GM18873 (cell line): ENCODE measurements at regions not wholly inside any gene's neighbourhood (a gene's known extent, or its start where the extent isn't known, plus 50 kb on each side); places are given as distances from the start of the nearest gene placed in this dataset.
"Not testable (repeated sequence)": the region's sequence is repeated elsewhere in the genome, so short reads cannot be mapped to it uniquely, and the experiment has no call there.

Experiments
- ATAC-seq: cut with Tn5 transposase; IDR thresholded peaks from one replicate; pipeline ENCODE4 v1.9.1; 2021; ENCODE audit warnings: mild to moderate bottlenecking, moderate library complexity, moderate number of reproducible peaks; ENCODE audit not compliant: unreplicated experiment, low FRiP score

DNA sequence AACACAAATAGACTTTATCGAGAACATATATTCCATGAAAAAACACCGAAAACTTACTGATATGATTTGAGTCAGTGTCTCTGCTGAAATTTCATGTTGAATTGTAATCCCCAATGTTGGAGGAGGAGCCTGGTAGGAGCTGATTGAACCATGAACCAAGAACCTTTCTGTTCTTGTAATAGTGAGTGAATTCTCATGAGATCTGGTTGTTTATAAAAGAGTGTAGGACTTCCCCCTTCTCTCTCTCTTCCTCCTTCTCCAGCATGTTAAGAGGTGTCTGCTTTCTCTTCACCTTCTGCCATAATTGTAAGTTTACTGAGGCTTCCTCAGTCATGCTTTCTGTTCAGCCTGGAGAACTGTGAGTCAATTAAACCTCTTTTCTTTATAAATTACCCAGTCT lies 1289.3 kb upstream of the CITED2 start:
- no peak for ATAC-seq

GRCh38 chr6:140663094-140663493 lies 1288.6 kb upstream of the CITED2 start:
- ATAC-seq = no peak

GRCh38 chr6:140661691-140662090 lies 1287.2 kb upstream of the CITED2 start:
- ATAC-seq = no peak

- no peak for ATAC-seq
Measured at GRCh38 chr6:140660295-140660694, 1285.8 kb upstream of the CITED2 start.

DNA sequence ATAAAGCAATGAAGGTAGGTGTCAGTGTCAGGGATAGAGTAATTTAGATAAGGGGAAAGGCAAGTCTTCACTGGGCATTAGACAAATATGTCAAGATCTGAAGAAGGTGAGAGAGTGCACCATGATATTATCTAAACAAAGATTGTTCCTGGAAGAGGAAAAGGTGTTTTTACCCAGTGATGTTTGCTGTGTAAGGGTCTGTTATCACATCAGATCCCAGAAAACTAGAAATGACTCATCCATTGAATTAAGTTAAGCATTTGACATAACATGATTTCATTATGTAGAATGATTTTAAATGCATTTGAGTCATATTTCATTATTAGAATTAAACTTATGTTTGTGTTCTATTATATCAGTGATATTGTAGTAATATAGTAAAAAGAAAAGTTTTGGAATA lies 1279.5 kb upstream of the CITED2 start:
- no peak for ATAC-seq

GRCh38 chr6:140653506-140653905 lies 1279.1 kb upstream of the CITED2 start:
- no peak for ATAC-seq

GRCh38 chr6:140649502-140649901 lies 1275.1 kb upstream of the CITED2 start:
- ATAC-seq = not testable (repeated sequence)

DNA sequence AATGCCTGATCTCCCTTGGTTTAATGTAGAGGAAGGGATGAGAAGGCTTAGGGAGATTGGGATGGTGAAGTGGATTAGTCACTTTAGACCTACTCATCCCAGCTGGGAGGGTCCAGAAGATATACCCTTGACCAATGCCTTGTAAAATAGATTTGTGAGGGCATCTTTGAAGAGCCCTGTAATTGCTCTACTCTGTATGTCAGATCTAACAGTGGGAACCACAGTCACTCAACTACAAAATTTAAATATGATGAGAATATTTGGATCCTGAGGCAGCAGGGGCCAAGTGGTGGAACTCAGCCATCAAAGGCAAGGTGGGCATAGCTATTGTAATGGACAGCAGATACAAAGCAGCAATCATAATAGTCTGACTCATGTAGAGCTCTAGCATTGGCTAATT lies 1272.9 kb upstream of the CITED2 start:
- not testable (repeated sequence) for ATAC-seq

- no peak for ATAC-seq
Measured at GRCh38 chr6:140644017-140644416, 1269.6 kb upstream of the CITED2 start.

- no peak for ATAC-seq
Measured at GRCh38 chr6:140641412-140641811, 1267.0 kb upstream of the CITED2 start.

DNA sequence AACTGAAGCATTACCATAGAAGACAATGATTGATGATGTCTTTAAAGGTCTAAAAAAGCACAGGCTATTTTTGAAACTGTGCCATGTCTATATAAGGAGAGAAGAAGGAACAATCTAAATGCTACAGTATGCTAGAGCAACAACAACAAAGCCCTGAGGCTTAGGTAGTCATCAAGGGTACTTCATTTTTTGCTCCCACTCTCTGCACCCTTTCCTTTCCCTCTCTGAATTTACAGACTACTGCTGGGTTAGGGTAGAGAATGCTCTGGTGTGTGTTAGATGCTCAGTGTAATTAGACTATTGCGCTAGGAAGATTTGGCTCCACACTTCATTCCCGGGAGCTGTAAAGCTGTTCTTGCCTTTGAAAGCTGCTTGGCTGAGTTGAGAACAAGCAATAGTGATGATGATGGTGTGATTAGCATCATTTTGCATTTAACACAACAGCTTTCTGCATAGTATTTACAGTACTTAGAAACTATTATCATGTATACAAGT lies 1262.5 kb upstream of the CITED2 start:
- ATAC-seq = peak; percentile 29

- ATAC-seq = peak; percentile 84
Measured at GRCh38 chr6:140636271-140636907, 1261.9 kb upstream of the CITED2 start.

DNA sequence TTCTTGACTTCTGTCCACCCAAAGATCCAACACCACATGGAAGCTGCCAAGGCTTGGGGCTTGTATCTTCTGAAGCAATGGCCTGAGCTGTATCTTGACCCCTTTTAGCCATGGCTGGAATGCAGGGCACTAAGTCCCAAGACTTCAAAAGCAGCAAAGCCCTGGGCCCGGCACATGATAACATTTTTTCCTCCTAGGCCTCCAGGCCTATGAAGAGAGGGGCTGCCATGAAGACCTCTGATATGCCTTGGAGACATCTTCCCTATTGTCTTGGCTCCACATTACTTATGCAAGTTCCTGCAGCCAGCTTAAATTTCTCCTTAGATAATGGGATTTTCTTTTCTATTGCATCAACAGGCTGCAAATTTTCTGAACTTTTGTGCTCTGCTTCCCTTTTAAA lies 1252.6 kb upstream of the CITED2 start:
- ATAC-seq = no peak

DNA sequence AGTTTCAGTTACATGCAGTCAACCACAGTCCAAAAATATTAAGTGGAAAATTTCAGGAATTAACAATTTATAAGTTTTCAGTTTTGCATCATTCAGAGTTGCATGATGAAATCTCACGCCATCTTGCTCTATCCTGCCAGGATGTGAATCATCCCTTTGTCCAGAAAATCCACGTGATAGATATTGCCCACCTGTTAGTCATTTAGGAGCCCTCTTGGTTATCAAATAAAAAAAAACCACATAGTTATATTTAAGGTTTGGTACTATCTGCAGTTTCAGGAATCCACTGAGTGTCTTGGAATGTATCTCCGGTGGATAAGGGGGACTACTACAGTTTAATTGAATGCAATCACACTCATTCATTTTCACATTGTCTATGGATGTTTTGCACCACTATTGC lies 1249.0 kb upstream of the CITED2 start:
- ATAC-seq = no peak

- ATAC-seq = no peak
Measured at GRCh38 chr6:140620496-140620895, 1246.0 kb upstream of the CITED2 start.

DNA sequence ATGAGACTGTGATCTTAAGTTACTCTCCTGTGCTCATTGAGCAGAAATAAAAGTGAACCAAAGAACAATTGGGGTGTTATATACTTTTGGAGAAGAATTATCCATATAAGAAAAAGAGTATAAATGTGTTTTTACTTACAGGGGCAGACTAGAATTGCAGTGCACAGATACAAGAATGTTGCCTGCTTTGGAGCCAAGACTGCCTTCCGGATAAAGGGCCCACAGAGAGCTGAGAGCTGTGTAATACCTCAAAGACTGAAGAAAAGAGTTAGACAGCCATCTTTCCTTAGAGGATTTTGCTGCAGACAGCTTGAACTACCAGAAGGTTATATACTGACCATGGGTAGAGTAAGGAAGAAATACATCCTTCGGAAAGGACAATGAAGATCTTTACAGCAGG lies 1235.5 kb upstream of the CITED2 start:
- no peak for ATAC-seq

GRCh38 chr6:140609321-140609720 lies 1234.9 kb upstream of the CITED2 start:
- no peak for ATAC-seq

DNA sequence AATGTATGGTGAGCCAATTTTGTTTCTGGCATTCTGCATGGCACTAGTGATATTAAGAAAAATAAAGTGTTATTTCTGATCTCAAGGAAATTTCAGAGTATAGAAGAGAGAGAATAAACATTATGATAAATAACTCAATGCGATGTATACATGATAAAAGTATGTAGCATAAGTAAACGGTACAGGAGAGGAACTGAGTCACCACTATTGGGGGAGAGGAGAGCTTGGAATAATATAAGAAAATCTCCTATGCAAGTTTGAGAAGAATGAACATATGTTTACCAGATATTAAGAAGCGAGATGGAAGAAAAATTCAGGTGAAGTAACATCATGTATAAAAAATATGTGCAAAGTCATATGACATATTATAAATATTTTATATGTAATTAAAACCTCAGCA lies 1230.3 kb upstream of the CITED2 start:
- ATAC-seq = no peak

DNA sequence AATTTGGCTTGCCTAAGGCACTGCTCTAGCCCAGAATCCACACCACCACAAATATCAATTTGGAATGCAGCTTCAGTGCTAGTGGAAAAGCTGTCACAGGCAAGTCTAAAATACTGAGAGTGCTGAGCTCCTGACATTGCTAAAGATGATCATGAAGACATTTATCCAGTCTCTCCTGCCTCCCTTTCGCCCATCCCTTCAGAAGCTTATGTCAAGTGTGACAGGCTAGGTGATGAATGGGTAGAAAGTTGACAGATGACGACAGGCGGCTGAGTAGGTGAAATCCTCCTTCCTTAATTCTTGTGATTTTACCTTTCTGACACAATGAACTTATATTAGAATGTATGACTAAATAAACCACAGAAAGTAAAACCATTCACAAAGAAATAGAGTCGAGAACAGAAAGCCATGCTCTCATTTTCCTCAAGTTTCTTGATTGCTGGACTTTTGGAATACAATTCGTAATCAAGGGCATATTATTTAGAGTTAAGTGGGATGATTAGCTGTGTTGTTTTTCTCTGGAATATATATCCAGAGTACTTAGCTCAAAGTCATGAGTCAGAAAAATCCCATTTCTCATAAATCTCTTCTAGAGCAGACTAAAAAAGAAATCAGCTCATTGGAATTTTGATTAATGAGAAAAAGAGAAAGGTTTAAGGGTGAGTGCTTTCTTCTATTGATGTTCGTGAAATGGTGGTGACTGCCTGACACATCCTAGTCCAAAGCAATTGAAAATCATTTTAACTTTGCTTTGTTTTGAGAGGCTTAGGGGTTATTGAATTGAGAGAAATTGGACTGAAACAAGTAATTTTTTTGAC lies 1228.2 kb upstream of the CITED2 start:
- ATAC-seq = no peak

GRCh38 chr6:140601021-140601808 lies 1226.8 kb upstream of the CITED2 start:
- no peak for ATAC-seq

- ATAC-seq = no peak
Measured at GRCh38 chr6:140599916-140600315, 1225.5 kb upstream of the CITED2 start.
